ENCODE measurements at regions not wholly inside any gene's neighbourhood (a gene's known extent, or its start where the extent isn't known, plus 50 kb on each side); places are given as distances from the start of the nearest gene placed in this dataset.
A peak's percentile ranks its signal among the peaks of the same experiment; 100 is the strongest.

DNA sequence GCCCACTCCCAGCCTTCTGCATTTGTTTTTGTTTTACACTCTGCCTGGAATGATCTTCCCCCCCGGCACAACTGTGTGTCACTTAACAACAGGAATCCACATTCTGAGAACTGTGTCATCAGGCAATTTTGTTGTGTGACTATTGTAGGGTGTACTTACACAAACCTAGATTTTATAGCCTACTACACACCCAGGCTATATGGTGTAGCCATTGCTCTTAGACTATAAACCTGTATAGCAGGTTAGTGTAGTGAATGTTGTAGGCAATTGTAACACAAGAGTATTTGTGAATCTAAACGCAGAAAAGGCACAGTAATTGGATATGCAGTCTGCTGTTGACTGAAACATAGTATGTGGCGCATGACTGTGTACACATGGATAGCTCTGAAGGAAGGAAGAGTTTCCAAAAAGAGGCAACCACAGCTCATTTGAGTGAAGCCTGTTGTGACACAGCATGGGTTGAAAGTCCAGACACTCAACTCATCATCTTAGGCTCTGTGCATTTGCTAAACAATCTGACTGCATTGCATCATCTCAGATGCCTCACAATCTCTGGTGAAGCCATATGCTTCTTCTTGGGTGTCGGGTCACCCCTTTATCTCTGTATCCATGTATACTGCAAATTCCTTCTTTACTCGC lies 506.6 kb upstream of the SPHKAP start:
- no peaks in the 10 kb centered on the region for H3K9me3 ChIP-seq
- H3K36me3 ChIP-seq: no peaks in the 10 kb centered on the region
- no peaks in the 10 kb centered on the region for H3K27me3 ChIP-seq
- intact Hi-C loops (cut with DNase I): no loop called here
- H3K27ac ChIP-seq: no peak overlapping the region
- no peak overlapping the region for H3K4me3 ChIP-seq
- H3K4me1 ChIP-seq: no peaks in the 10 kb centered on the region
- no peak for DNase-seq (ENCODE audit: extremely low spot score in 2 of 2)
- TF ChIP-seq, protein P1, sequence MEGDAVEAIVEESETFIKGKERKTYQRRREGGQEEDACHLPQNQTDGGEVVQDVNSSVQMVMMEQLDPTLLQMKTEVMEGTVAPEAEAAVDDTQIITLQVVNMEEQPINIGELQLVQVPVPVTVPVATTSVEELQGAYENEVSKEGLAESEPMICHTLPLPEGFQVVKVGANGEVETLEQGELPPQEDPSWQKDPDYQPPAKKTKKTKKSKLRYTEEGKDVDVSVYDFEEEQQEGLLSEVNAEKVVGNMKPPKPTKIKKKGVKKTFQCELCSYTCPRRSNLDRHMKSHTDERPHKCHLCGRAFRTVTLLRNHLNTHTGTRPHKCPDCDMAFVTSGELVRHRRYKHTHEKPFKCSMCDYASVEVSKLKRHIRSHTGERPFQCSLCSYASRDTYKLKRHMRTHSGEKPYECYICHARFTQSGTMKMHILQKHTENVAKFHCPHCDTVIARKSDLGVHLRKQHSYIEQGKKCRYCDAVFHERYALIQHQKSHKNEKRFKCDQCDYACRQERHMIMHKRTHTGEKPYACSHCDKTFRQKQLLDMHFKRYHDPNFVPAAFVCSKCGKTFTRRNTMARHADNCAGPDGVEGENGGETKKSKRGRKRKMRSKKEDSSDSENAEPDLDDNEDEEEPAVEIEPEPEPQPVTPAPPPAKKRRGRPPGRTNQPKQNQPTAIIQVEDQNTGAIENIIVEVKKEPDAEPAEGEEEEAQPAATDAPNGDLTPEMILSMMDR (IDR thresholded peaks at IDR 0.05): no peak
- TF ChIP-seq POLR2A (IDR thresholded peaks at IDR 0.05): no peak
- TF ChIP-seq POLR2AphosphoS5 (IDR thresholded peaks at IDR 0.05; ENCODE audit: insufficient read depth in 1 of 2, low read depth in 1 of 2): no peak

DNA sequence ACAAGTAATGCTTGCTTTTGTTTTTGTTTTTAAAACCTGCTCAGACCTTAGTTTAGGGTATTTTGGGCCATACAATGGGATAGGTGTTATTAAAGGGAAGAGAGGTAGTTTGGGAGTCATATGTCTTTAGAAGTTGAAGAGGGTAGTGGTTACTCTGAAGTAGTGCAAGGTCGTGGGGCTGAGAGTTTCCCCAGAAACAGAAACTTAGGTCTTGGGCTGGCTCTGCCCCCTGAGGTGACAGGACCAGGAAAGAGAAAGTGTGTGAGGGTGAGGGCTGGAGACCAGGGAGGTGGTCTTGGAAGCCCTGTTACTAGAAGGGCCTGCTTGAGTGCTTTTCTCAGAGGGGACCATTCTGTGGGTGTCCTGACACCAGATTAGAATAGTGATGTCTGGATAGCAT lies 500.5 kb upstream of the SPHKAP start:
- Histone ChIP-seq H3K36me3 (no peaks in the 10 kb centered on the region), H3K4me1 (no peaks in the 10 kb centered on the region), H3K27me3 (no peaks in the 10 kb centered on the region), H3K9me3 (no peaks in the 10 kb centered on the region), H3K27ac (no peak overlapping the region), H3K4me3 (no peak overlapping the region)
- DNase-seq (ENCODE audit: extremely low spot score in 2 of 2): no peak
- intact Hi-C loops (cut with DNase I): no loop called here
- TF ChIP-seq POLR2AphosphoS5 (IDR thresholded peaks at IDR 0.05; ENCODE audit: insufficient read depth in 1 of 2, low read depth in 1 of 2) (no peak), POLR2A (IDR thresholded peaks at IDR 0.05) (no peak)
- TF ChIP-seq, protein P1 (IDR thresholded peaks at IDR 0.05): no peak

DNA sequence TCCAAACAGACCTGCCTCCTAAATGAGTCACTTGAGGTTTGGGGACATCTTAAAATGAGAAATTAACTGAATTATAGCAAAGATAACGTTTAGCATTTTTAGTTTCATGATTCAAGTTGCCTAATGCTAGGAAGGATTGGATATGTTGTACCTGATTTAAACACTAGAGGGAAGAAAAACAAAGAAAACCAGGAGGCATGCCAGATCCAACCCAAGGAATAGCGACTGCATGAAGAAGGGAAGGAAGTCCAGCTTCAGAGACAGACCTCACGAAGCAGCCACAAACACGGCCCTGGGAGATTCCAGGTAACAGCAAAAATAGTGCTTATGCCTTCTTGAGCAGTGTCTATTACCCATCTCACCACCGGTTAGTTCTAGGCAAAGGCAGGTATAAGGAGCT lies 499.9 kb upstream of the SPHKAP start:
- Histone ChIP-seq H3K27ac (no peak overlapping the region), H3K27me3 (no peaks in the 10 kb centered on the region), H3K36me3 (no peaks in the 10 kb centered on the region), H3K4me1 (no peaks in the 10 kb centered on the region), H3K9me3 (no peaks in the 10 kb centered on the region), H3K4me3 (no peak overlapping the region)
- TF ChIP-seq, protein P1 (IDR thresholded peaks at IDR 0.05): peak in 2 of 3 experiments; percentile 20 to 50
- TF ChIP-seq POLR2A (IDR thresholded peaks at IDR 0.05): no peak
- TF ChIP-seq POLR2AphosphoS5 (IDR thresholded peaks at IDR 0.05; ENCODE audit: insufficient read depth in 1 of 2, low read depth in 1 of 2): no peak
- no peak for DNase-seq (ENCODE audit: extremely low spot score in 2 of 2)
- intact Hi-C loops (cut with DNase I): no loop called here

DNA sequence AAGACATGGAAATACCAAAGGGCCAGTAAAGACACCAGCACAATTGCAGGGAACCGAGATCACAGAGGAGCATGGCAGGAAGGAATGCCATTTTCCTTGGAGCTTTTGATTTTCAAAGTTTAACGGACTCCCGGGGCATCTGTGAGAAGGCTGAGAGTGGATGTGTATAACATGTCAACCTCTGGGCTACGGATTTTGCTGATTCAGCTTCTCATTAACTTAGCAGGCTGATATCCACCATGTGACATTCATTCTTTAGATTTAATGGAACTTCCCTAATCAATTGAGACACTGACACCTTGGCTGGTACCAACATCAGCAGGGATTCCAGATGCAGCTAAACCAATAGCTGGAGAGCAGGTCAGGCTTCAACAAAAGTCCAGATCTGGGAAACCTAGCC lies 496.6 kb upstream of the SPHKAP start:
- Histone ChIP-seq H3K4me3 (no peak overlapping the region), H3K36me3 (no peaks in the 10 kb centered on the region), H3K27me3 (no peaks in the 10 kb centered on the region), H3K4me1 (peaks cover 6% of the 10 kb centered on the region), H3K27ac (no peak overlapping the region), H3K9me3 (no peaks in the 10 kb centered on the region)
- DNase-seq (ENCODE audit: extremely low spot score in 2 of 2): no peak
- TF ChIP-seq, protein P1 (IDR thresholded peaks at IDR 0.05): no peak
- TF ChIP-seq POLR2A (IDR thresholded peaks at IDR 0.05) (no peak), POLR2AphosphoS5 (IDR thresholded peaks at IDR 0.05; ENCODE audit: insufficient read depth in 1 of 2, low read depth in 1 of 2) (no peak)
- intact Hi-C loops (cut with DNase I): no loop called here

DNA sequence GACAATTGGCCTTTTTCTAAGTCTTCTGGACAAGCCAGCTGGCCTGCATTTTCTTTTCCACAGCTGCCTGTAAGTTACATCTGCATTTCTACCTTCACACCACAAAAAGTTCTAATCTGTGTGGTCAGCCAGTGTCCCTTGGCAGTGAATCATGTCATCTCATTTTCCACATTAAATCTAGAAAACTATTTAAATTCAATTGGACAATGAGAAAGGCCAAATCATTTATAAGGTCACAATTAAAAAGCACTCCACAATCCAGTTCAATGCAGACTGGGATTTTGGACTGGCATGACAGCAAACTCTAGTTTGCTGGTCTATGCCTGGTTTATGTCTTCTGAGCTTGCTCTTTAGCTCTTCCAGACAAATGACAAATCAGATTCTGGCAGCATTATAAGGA lies 494.2 kb upstream of the SPHKAP start:
- H3K27ac ChIP-seq: no peak overlapping the region
- intact Hi-C loops (cut with DNase I): no loop called here
- H3K4me1 ChIP-seq: peaks cover 6% of the 10 kb centered on the region
- H3K4me3 ChIP-seq: no peak overlapping the region
- H3K36me3 ChIP-seq: no peaks in the 10 kb centered on the region
- H3K27me3 ChIP-seq: no peaks in the 10 kb centered on the region
- no peak for DNase-seq (ENCODE audit: extremely low spot score in 2 of 2)
- TF ChIP-seq POLR2AphosphoS5 (IDR thresholded peaks at IDR 0.05; ENCODE audit: insufficient read depth in 1 of 2, low read depth in 1 of 2): no peak
- TF ChIP-seq, protein P1 (IDR thresholded peaks at IDR 0.05): no peak
- no peak for TF ChIP-seq POLR2A (IDR thresholded peaks at IDR 0.05)
- no peaks in the 10 kb centered on the region for H3K9me3 ChIP-seq

All from vagina (tissue), 2 donors.